Upper lobe of left lung (tissue), 4 donors: ENCODE measurements at regions not wholly inside any gene's neighbourhood (a gene's known extent, or its start where the extent isn't known, plus 50 kb on each side); places are given as distances from the start of the nearest gene placed in this dataset.

ENCODE experiments used
- EP300 ChIP-seq, 4 donors: sonication (generic); formaldehyde crosslinking; IDR thresholded peaks; one replicate each; pipeline ENCODE4 v1.5.1; 2017; ENCODE audit warnings: antibody characterized with exemption in 4 of 4, control low read depth in 2 of 4
- POLR2A ChIP-seq, 4 donors: fragments of 450-650 bp; IDR thresholded peaks; one replicate each; pipeline ENCODE4 v1.5.1; 2016 to 2017; ENCODE audit warnings: antibody characterized with exemption in 4 of 4, mild to moderate bottlenecking in 2 of 4
- TF ChIP-seq, protein P1 (sequence below), 6 experiments: fragments of 450-650 bp in 4 of 6; fragments of 200-600 bp in 2 of 6; sonication (generic) in 2 of 6; IDR thresholded peaks; one replicate each; pipeline ENCODE4 v1.5.1; 2016 to 2019; ENCODE audit warnings: antibody characterized with exemption in 6 of 6

- no peak for TF ChIP-seq POLR2A (IDR thresholded peaks at IDR 0.05)
- TF ChIP-seq, protein P1, sequence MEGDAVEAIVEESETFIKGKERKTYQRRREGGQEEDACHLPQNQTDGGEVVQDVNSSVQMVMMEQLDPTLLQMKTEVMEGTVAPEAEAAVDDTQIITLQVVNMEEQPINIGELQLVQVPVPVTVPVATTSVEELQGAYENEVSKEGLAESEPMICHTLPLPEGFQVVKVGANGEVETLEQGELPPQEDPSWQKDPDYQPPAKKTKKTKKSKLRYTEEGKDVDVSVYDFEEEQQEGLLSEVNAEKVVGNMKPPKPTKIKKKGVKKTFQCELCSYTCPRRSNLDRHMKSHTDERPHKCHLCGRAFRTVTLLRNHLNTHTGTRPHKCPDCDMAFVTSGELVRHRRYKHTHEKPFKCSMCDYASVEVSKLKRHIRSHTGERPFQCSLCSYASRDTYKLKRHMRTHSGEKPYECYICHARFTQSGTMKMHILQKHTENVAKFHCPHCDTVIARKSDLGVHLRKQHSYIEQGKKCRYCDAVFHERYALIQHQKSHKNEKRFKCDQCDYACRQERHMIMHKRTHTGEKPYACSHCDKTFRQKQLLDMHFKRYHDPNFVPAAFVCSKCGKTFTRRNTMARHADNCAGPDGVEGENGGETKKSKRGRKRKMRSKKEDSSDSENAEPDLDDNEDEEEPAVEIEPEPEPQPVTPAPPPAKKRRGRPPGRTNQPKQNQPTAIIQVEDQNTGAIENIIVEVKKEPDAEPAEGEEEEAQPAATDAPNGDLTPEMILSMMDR (IDR thresholded peaks at IDR 0.05) = no peak
- TF ChIP-seq EP300 (IDR thresholded peaks at IDR 0.05) = no peak
These were observed 472.3 kb upstream of the ADGRL4 start for GRCh38 chr1:79478728-79479373.
